D721Med (cell line): ENCODE measurements at regions not wholly inside any gene's neighbourhood (a gene's known extent, or its start where the extent isn't known, plus 50 kb on each side); places are given as distances from the start of the nearest gene placed in this dataset.

Experiments
- DNase-seq: peaks from one replicate; pipeline ENCODE4 v3.0.0; 2011; ENCODE audit warnings: low spot score; ENCODE audit not compliant: insufficient read length
- FAIRE-seq: peaks from 2 replicates; lab custom pipeline; 2011; peaks lifted over from hg19 to GRCh38; lab: Jason Lieb, UNC
- TF ChIP-seq, protein P1 (sequence below): IDR thresholded peaks from 2 replicates; pipeline ENCODE4 v1.5.1; 2012; ENCODE audit warnings: mild to moderate bottlenecking, control low read depth; ENCODE audit not compliant: insufficient read depth; ENCODE audit errors: missing control alignments

DNA sequence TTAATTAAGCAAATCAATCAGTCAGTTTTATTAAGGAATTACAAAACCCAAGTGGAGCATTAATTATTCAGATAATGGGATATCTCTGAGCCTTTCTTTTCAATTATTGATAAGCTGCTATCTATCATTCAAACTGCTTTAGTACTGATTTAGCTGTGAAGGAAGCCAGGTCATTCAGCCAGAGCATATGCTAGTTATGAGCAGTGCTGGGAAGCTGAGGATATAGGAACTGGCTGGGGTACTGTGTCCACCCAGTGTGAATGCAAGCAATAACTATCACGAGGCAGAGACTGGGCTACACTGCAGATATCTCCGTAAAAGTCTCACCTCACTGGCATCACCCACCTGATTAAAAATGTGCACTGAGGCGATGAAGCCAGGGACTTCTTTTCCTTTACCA lies 496.7 kb upstream of the PIK3C3 start:
- TF ChIP-seq, protein P1, sequence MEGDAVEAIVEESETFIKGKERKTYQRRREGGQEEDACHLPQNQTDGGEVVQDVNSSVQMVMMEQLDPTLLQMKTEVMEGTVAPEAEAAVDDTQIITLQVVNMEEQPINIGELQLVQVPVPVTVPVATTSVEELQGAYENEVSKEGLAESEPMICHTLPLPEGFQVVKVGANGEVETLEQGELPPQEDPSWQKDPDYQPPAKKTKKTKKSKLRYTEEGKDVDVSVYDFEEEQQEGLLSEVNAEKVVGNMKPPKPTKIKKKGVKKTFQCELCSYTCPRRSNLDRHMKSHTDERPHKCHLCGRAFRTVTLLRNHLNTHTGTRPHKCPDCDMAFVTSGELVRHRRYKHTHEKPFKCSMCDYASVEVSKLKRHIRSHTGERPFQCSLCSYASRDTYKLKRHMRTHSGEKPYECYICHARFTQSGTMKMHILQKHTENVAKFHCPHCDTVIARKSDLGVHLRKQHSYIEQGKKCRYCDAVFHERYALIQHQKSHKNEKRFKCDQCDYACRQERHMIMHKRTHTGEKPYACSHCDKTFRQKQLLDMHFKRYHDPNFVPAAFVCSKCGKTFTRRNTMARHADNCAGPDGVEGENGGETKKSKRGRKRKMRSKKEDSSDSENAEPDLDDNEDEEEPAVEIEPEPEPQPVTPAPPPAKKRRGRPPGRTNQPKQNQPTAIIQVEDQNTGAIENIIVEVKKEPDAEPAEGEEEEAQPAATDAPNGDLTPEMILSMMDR: no peak
- FAIRE-seq (peak; percentile 88), DNase-seq (no peak)

DNA sequence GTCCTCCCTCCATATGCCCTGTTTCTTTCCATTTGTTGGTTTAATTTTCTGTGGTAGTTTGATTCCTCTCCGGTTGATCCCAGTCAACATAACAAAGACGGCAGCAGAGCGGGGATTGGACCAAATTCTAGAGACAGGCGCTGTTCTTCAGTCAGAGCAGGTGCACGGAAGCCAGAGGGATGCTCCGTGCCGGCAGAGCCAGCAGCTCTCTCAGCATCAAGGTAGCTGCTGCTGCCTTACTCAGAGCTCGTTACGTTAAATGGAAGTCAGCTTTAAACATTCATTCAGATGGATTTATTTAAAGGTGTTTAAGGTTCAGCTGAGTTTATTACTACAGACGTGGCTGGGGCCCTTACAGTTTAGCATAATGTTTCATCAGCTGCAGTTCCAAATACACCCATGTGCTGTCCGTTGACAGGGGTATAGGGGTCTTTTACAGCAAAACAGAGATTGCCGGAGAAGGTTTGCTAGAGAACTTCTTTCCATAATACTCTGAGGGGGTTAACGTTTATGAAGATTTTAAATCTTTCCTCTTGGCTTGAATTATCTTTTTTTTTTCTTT lies 497.2 kb upstream of the PIK3C3 start:
- DNase-seq: no peak
- FAIRE-seq: no peak
- TF ChIP-seq, protein P1: no peak

- FAIRE-seq (peak; percentile 97), DNase-seq (no peak)
- TF ChIP-seq, protein P1: no peak
These were observed 498.2 kb upstream of the PIK3C3 start for GRCh38 chr18:41456831-41457230.

GRCh38 chr18:41449612-41450011 lies 505.4 kb upstream of the PIK3C3 start:
- no peak for DNase-seq
- TF ChIP-seq, protein P1: no peak
- no peak for FAIRE-seq

DNA sequence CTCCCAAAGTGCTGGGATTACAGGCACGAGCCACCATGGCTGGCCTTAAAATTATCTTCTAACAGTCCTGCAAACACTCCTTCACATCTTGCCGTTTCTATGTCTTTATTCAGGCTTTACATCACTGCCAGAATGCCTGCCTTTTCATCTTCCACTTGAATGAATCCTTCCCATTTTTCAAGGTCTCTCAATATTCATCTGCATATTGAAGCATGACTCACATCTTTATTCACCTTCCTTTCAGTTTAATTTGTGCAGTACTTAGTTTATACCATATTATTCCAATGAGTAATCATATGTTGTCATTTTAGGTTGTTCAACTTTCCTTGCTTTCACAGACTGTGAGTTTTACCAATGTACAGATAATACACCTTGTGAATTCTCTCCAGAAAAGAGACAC lies 510.1 kb upstream of the PIK3C3 start:
- TF ChIP-seq, protein P1: no peak
- FAIRE-seq (no peak), DNase-seq (no peak)

DNA sequence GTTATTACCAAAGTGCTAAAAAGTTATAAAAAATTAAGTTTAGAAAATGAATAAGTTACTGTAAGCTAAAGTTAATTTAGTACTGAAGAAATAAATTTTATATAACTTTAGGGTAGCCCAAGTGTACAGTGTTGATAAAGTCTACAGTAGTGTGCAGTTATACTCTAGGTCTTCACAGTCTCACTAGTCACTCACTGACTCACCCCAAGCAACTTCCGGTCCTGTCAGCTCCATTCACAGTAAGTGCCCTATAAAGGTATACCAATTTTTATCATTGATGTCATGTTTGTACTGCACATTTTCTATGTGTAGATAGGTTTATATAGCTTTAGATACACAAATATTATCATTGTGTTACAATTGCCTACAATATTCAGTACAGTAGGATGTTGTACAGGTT lies 518.3 kb upstream of the PIK3C3 start:
- FAIRE-seq (no peak), DNase-seq (no peak)
- TF ChIP-seq, protein P1: no peak

GRCh38 chr18:41418598-41418997 lies 536.4 kb upstream of the PIK3C3 start:
- no peak for DNase-seq
- FAIRE-seq: no peak
- TF ChIP-seq, protein P1: no peak
